GM12874 (cell line): ENCODE measurements at regions not wholly inside any gene's neighbourhood (a gene's known extent, or its start where the extent isn't known, plus 50 kb on each side); places are given as distances from the start of the nearest gene placed in this dataset.

Source experiments
- CTCF ChIP-seq: IDR thresholded peaks from 2 replicates; pipeline ENCODE4 v1.5.1; 2011; ENCODE audit warnings: low read depth, mild to moderate bottlenecking, control low read depth, low read length, moderate library complexity; ENCODE audit not compliant: insufficient read depth

- TF ChIP-seq CTCF = no peak
These were observed 50.1 kb upstream of the ACSL4 start for GRCh38 chrX:109782994-109783700.

GRCh38 chrX:109783701-109784079, 50.6 kb upstream of the ACSL4 start:
- TF ChIP-seq CTCF = no peak

GRCh38 chrX:109785053-109785452, 52.0 kb upstream of the ACSL4 start:
- TF ChIP-seq CTCF = no peak

- no peak for TF ChIP-seq CTCF
These were observed 60.1 kb upstream of the ACSL4 start for GRCh38 chrX:109793191-109793590.

GRCh38 chrX:109795682-109796081, 62.6 kb upstream of the ACSL4 start:
- no peak for TF ChIP-seq CTCF

GRCh38 chrX:109797311-109797975, 64.4 kb upstream of the ACSL4 start:
- TF ChIP-seq CTCF = no peak

GRCh38 chrX:109812236-109812635, 79.2 kb upstream of the ACSL4 start:
- TF ChIP-seq CTCF = no peak
